GM13976 (cell line): ENCODE measurements at regions not wholly inside any gene's neighbourhood (a gene's known extent, or its start where the extent isn't known, plus 50 kb on each side); places are given as distances from the start of the nearest gene placed in this dataset.

Experiments used
- DNase-seq: peaks from one replicate; pipeline ENCODE4 v3.0.0; 2012; ENCODE audit warnings: low spot score
- in situ Hi-C: fragments of 300-500 bp; cut with MboI; formaldehyde crosslinking; loops from one replicate; pipeline ENCODE4 v1.12.0; 2022; ENCODE audit warnings: low sequenced_read_pairs, mixed read lengths, inconsistent platforms; ENCODE audit not compliant: unreplicated experiment
- TF ChIP-seq, protein P1 (sequence below): IDR thresholded peaks from 2 replicates; pipeline ENCODE4 v1.5.1; 2012; ENCODE audit warnings: borderline replicate concordance, mild to moderate bottlenecking; ENCODE audit not compliant: insufficient read depth; ENCODE audit errors: extremely low read depth, missing control alignments, control extremely low read depth

DNA sequence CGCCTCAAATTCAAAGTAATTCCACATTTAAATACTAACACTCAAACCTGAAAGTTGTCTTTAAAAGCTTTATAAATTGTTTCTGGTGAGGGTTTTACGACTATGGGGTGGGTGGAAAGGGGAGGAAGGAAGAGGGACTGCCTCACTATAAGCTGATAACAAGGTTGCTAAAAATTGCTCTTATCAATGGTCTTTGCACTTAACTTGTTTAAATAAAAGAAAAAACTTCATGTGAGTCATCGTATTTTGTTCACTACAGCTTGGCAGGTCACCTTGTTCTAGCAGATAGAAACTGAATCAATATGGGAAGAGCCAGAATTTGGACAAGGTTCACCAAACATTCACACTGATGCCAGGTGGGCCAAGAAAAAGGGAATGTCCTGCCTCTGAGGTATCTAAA is 129.2 kb downstream of the TES start:
- TF ChIP-seq, protein P1, sequence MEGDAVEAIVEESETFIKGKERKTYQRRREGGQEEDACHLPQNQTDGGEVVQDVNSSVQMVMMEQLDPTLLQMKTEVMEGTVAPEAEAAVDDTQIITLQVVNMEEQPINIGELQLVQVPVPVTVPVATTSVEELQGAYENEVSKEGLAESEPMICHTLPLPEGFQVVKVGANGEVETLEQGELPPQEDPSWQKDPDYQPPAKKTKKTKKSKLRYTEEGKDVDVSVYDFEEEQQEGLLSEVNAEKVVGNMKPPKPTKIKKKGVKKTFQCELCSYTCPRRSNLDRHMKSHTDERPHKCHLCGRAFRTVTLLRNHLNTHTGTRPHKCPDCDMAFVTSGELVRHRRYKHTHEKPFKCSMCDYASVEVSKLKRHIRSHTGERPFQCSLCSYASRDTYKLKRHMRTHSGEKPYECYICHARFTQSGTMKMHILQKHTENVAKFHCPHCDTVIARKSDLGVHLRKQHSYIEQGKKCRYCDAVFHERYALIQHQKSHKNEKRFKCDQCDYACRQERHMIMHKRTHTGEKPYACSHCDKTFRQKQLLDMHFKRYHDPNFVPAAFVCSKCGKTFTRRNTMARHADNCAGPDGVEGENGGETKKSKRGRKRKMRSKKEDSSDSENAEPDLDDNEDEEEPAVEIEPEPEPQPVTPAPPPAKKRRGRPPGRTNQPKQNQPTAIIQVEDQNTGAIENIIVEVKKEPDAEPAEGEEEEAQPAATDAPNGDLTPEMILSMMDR = no peak
- DNase-seq = no peak
- in situ Hi-C loops = no loop called here

DNA sequence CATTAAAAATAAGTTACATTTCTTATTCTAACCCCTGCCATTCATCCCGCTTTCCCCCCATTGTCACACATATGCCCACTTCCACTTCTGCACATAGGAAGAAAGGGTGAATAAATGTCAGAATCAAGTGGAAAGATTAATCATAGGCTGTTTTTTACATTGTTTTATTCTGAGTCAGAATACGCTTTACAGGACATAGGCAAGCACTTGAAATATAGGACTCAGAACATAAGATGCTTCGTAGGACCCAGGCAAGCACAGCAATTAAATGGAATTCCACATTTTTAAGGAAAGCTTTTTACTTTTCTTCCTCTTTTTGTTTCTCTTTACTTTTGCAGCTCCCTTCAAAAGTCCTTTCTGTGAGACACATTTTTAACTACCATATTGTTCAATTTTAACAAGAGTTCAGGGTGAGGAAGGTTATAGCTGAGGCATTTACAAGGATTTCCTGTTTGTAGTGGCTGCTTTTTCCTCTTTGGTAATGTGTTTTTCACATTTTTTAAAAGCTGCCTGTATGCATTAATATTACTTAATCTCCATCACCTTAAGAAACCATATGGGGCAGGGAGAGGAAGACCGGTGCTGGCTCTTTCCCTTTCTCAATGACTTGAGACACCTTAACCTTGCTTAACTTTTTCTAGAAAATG is 130.0 kb downstream of the TES start:
- no peak for DNase-seq
- in situ Hi-C loops = no loop called here
- TF ChIP-seq, protein P1 = no peak

DNA sequence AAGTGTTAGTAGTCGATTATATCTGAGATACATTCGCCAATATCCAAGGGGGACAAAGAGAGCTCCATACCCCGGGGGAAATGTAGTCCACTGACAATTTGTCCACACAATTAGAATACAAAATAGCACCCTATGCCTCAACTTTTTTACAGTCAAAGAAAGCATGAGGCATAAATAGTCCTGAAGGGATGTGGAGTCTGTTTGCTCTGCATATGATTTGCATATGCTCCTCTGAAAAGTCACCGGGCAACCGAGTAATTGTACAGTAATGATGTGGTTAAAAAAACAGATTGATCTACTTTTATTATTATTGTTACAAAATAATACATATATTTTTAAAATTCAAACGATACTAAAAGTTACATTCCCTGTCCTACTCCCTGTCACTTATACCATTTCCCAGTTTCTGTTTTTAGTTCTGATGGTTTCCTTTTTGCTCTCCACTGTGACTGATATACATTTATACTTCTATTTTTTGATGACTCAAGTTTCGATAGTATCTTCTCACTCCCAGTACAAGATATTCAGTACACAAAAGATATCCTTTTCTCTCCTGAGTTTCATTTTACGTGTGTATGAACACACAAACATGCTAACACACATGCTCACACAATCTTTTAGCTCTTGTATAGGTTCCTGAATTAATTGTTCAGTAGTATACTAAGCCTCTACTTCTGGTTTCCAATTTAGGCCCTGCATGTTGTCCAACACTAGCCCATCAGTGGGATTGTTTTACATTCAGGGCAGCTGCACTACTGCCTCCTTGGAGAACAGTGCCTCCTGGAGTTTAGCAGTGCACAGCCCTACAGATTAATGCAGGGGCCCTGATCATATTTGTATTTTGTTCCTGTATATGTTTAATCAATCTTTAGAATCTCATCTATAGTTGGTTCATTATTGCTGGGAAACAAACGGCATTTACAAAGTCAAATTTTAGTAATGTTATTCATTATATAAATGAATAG is 130.9 kb downstream of the TES start:
- no peak for DNase-seq

DNA sequence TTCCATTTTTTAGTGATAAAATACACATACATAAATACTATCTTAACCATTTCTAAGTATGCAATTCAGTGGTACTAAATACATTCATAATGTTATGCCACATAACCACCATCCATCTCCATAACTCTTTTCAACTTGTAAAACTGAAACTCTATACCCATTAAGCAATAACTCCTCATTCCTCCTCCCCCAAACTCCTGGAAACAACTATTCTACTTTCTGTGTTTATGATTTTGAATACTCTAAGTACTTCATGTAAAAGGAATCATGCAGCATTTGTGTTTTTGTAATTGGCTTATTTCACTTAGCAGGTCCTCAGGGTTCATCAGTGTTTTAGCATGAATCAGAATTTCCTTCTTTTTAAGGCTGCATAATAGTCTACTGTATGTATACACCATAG is 131.8 kb downstream of the TES start:
- TF ChIP-seq, protein P1 = no peak
- no peak for DNase-seq
- in situ Hi-C loops = no loop called here

More for the DNA sequence above, 130.9 kb downstream of the TES start:
- in situ Hi-C loops = no loop called here
- TF ChIP-seq, protein P1 = no peak

DNA sequence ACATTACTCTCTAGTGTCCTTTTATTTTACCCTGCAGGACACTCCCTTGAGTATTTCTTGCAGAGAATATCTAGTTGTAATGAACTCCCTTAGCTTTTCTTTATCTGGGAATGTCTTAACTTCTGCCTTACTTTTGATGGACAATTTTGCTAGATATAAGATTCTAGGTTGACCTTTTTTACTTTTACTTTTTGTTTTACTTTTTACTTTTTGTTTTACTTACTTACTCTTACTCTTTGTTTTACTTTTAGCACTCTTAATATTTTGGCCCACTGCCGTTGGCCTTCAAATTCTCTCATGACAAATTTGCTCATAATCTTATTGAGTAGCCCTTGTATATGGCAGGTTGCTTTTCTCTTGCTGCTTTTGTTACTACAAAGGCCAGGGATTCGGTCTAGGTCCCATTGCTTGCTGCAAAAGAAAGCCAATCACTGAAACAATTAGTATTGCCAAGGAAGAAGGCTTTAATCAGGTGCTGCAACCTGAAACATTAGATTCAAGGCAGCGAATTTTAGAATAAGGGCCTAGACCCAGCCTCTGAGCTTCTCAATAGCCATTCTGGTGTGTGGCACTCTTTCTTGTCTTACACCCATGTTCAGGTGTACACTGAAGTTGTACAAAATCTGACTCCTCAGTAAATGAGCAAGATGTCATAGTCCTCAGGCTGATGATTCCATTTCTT is 137.0 kb downstream of the TES start:
- no peak for DNase-seq
- TF ChIP-seq, protein P1 = no peak
- in situ Hi-C loops = no loop called here

DNA sequence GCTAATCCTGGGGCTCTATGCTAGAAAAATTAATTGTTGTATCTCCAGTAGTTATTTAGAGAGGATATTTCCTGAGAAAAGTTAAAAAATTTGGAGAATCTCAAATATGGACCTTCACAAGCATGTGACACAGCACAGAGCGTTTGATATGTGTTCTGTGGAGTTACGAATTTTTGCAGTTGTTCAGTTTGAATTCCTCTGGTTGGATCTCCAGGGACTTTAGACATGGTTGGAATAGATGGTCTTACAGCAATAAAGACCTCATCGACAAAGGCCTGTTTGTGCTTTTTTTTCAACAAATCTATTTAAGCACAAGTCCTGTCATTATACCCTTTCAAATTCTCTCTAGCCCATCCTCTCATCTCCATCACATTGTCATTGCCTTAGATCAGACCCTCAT is 138.0 kb downstream of the TES start:
- no peak for DNase-seq
- TF ChIP-seq, protein P1 = no peak
- in situ Hi-C loops = no loop called here
